Endothelial cell of umbilical vein (primary cell): ENCODE measurements at regions not wholly inside any gene's neighbourhood (a gene's known extent, or its start where the extent isn't known, plus 50 kb on each side); places are given as distances from the start of the nearest gene placed in this dataset.

Experiments used
- BruUV-seq: library from RNA; stranded (reverse); fragments of 400-500 nt; replicated peaks from 2 replicates; lab custom pipeline; 2021; lab: Mats Ljungman, UMichigan
- CTCF ChIA-PET: fragments of 300-600, 350-600 bp; sonication (Branson Sonifier 250); formaldehyde crosslinking; loops from one replicate; lab custom pipeline; 2021; ENCODE audit warnings: antibody characterized with exemption, inconsistent platforms; lab: Charles Lee
- POLR2A ChIA-PET: fragments of 300-600, 350-600 bp; sonication (Branson Sonifier 250); formaldehyde crosslinking; loops from one replicate; lab custom pipeline; 2021; ENCODE audit warnings: antibody characterized with exemption, inconsistent platforms; lab: Charles Lee
- DNase-seq: peaks from one replicate; pipeline ENCODE4 v3.0.0-alpha.2; 2011; ENCODE audit warnings: low read depth, low spot score
- FAIRE-seq: peaks from 2 replicates; lab custom pipeline; 2011; peaks lifted over from hg19 to GRCh38; lab: Jason Lieb, UNC
- H2AFZ ChIP-seq: 2 replicates; pipeline ENCODE4 v1.6.0; 2012; ENCODE audit warnings: low read depth, low read length, control low read depth, inconsistent platforms
- H3K27ac ChIP-seq: 2 replicates; pipeline ENCODE4 v1.5.1; 2011; ENCODE audit warnings: low read depth, mild to moderate bottlenecking, control low read depth, low read length, moderate library complexity; ENCODE audit not compliant: insufficient read depth
- H3K27me3 ChIP-seq, 2 experiments: 2 replicates each; pipeline versions ENCODE4 v1.6.0 to v1.6.1; 2011; ENCODE audit warnings: low read length in 2 of 2, mixed read lengths in 1 of 2; ENCODE audit not compliant: control insufficient read depth in 2 of 2, insufficient read depth in 2 of 2
- H3K36me3 ChIP-seq, 2 experiments: 2 replicates in 1 of 2; 3 replicates in 1 of 2; pipeline ENCODE4 v1.5.1; 2011; ENCODE audit warnings: low read length in 2 of 2, mild to moderate bottlenecking in 1 of 2, moderate library complexity in 1 of 2; ENCODE audit not compliant: control insufficient read depth in 2 of 2, insufficient read depth in 2 of 2; ENCODE audit errors: extremely low read depth in 1 of 2
- H3K4me1 ChIP-seq: 3 replicates; pipeline ENCODE4 v1.5.1; 2011; ENCODE audit warnings: mild to moderate bottlenecking, low read length; ENCODE audit not compliant: control insufficient read depth, insufficient read depth; ENCODE audit errors: extremely low read depth
- H3K4me2 ChIP-seq: 2 replicates; pipeline ENCODE4 v1.6.1; 2011; ENCODE audit warnings: low read length, control low read depth, mixed read lengths; ENCODE audit not compliant: insufficient read depth
- H3K4me3 ChIP-seq, 3 experiments: fragments of 200-600 bp in 1 of 3; sonication (generic), shearing (Covaris generic) in 1 of 3; replicated peaks in 1 of 3; 2 replicates each; pipeline ENCODE4 v1.5.1; 2011 to 2016; ENCODE audit warnings: control low read depth in 3 of 3, low read length in 3 of 3, mild to moderate bottlenecking in 2 of 3, inconsistent platforms in 1 of 3, low read depth in 1 of 3, moderate library complexity in 1 of 3; ENCODE audit not compliant: insufficient read depth in 1 of 3
- H3K79me2 ChIP-seq: 2 replicates; pipeline ENCODE4 v1.6.0; 2012; ENCODE audit warnings: low read length, inconsistent platforms; ENCODE audit not compliant: control insufficient read depth, insufficient read depth
- H3K9ac ChIP-seq: replicated peaks from 2 replicates; pipeline ENCODE3; 2011; ENCODE audit warnings: low read length, control low read depth; ENCODE audit not compliant: insufficient read depth; ENCODE audit errors: extremely low read depth
- H3K9me1 ChIP-seq: replicated peaks from 3 replicates; pipeline ENCODE4 v1.6.0; 2011; ENCODE audit warnings: mild to moderate bottlenecking, low read length; ENCODE audit not compliant: control insufficient read depth, insufficient read depth; ENCODE audit errors: extremely low read depth
- H3K9me3 ChIP-seq: replicated peaks from 2 replicates; pipeline ENCODE4 v1.5.1; 2012; ENCODE audit warnings: low read length, inconsistent platforms; ENCODE audit not compliant: control insufficient read depth, insufficient read depth
- H4K20me1 ChIP-seq: replicated peaks from 2 replicates; pipeline ENCODE3; 2011; ENCODE audit warnings: mild to moderate bottlenecking, low read length; ENCODE audit not compliant: control insufficient read depth, insufficient read depth; ENCODE audit errors: extremely low read depth
- EZH2 ChIP-seq: IDR thresholded peaks from 2 replicates; pipeline ENCODE4 v1.6.1; 2012; ENCODE audit warnings: borderline replicate concordance, low read depth, mild to moderate bottlenecking, moderate library complexity, low read length, inconsistent platforms; ENCODE audit not compliant: severe bottlenecking
- FOS ChIP-seq: IDR thresholded peaks from 2 replicates; pipeline ENCODE4 v1.6.1; 2011; ENCODE audit warnings: mild to moderate bottlenecking, low read length, moderate library complexity, borderline replicate concordance; ENCODE audit not compliant: insufficient read depth
- GATA2 ChIP-seq: IDR thresholded peaks from 2 replicates; pipeline ENCODE4 v1.7.0; 2011; ENCODE audit warnings: low read depth, mild to moderate bottlenecking, moderate library complexity, mixed read lengths, low read length; ENCODE audit not compliant: insufficient read length, insufficient read depth
- JUN ChIP-seq: IDR thresholded peaks from 2 replicates; pipeline ENCODE4 v1.6.1; 2011; ENCODE audit warnings: borderline replicate concordance, low read depth; ENCODE audit not compliant: insufficient read length, insufficient read depth
- MYC ChIP-seq: IDR thresholded peaks from one replicate; pipeline ENCODE4 v1.6.1; 2011; ENCODE audit warnings: mild to moderate bottlenecking, low read depth, low read length
- POLR2A ChIP-seq: IDR thresholded peaks from 2 replicates; pipeline ENCODE4 v1.6.1; 2012; ENCODE audit warnings: low read depth, mild to moderate bottlenecking, control low read depth, low read length
- POLR2AphosphoS5 ChIP-seq: IDR thresholded peaks from 2 replicates; pipeline ENCODE4 v1.6.1; 2012; ENCODE audit warnings: low read depth, mild to moderate bottlenecking, control low read depth, low read length, moderate library complexity; ENCODE audit not compliant: insufficient read depth
- dilution Hi-C: fragments of 300-500 bp; cut with MboI; formaldehyde crosslinking; loops from one replicate; pipeline ENCODE4 v1.15.0; 2019; ENCODE audit warnings: low sequenced_read_pairs; ENCODE audit not compliant: extremely low pct_ligation_motif_present
- intact Hi-C: fragments of 100-400 bp; cut with micrococcal nuclease; formaldehyde crosslinking; loops from one replicate; pipeline ENCODE4 v1.10.0; 2022
- TF ChIP-seq, protein P1 (sequence below): IDR thresholded peaks from 2 replicates; pipeline ENCODE4 v1.6.1; 2011; ENCODE audit not compliant: insufficient read depth, insufficient read length
- TF ChIP-seq, protein P2 (sequence below), 2 donors: IDR thresholded peaks; 1 replicate in 1 of 2; 2 replicates in 1 of 2; pipeline ENCODE4 v1.5.1; 2011; ENCODE audit warnings: low read length in 2 of 2, mild to moderate bottlenecking in 2 of 2, moderate library complexity in 2 of 2, control low read depth in 1 of 2, inconsistent platforms in 1 of 2, low read depth in 1 of 2; ENCODE audit not compliant: insufficient read depth in 1 of 2; ENCODE audit errors: extremely low read depth in 1 of 2

DNA sequence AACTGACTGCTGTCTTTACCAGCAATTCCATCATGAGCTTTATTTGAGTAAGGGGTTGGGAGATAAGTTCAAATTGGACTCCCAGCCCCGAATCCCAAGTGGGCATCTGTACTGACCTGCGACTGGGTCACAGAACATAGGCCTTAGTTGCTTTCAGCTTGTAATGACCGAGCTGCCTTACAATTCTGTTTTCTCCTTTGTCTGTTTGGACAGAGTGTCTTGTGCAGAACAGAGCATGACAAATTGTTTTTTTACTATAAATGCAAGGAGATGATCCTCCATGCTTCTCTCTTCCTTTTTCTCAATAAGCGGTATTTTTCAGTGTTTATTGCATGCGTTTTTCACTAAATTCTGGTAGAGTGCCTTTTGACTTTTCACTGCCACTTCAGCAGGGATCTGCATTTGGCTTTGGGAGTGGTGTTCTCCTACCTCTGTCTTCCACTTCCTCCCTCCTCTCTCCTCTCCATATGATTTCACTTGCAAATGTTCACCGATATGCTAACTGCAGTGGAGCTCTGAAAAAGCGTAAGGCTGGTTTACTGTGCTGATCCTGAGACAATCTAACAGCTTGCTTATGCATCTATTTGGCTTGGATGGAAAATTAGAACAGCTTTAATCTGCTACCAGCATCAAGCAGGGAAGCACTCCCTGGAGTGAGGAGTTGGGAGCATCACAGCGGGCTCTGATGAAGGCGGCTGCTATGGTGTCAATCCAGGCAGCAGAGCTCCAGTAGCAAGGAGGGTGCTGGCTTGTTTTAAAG lies 158.8 kb upstream of the SMIM21 start:
- no peaks in the 10 kb centered on the region for H3K27me3 ChIP-seq
- H3K4me2 ChIP-seq, result no peak overlapping the region
- H3K36me3 ChIP-seq, result no peaks in the 10 kb centered on the region
- H3K27ac ChIP-seq, result no peak overlapping the region
- BruUV-seq, result no TSS peak
- no peaks in the 10 kb centered on the region for H3K4me1 ChIP-seq
- no peak for TF ChIP-seq MYC
- TF ChIP-seq POLR2A, result no peak
- no peak for TF ChIP-seq POLR2AphosphoS5
- TF ChIP-seq JUN, result no peak
- TF ChIP-seq, protein P1, sequence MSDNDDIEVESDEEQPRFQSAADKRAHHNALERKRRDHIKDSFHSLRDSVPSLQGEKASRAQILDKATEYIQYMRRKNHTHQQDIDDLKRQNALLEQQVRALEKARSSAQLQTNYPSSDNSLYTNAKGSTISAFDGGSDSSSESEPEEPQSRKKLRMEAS, result no peak
- no peak for TF ChIP-seq GATA2
- TF ChIP-seq, protein P2, sequence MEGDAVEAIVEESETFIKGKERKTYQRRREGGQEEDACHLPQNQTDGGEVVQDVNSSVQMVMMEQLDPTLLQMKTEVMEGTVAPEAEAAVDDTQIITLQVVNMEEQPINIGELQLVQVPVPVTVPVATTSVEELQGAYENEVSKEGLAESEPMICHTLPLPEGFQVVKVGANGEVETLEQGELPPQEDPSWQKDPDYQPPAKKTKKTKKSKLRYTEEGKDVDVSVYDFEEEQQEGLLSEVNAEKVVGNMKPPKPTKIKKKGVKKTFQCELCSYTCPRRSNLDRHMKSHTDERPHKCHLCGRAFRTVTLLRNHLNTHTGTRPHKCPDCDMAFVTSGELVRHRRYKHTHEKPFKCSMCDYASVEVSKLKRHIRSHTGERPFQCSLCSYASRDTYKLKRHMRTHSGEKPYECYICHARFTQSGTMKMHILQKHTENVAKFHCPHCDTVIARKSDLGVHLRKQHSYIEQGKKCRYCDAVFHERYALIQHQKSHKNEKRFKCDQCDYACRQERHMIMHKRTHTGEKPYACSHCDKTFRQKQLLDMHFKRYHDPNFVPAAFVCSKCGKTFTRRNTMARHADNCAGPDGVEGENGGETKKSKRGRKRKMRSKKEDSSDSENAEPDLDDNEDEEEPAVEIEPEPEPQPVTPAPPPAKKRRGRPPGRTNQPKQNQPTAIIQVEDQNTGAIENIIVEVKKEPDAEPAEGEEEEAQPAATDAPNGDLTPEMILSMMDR (IDR thresholded peaks at IDR 0.05; ENCODE audit: extremely low read depth in 1 of 2, insufficient read depth in 1 of 2, low read depth in 1 of 2, low read length in 2 of 2), result no peak
- TF ChIP-seq FOS, result no peak
- no peak for TF ChIP-seq EZH2
- ChIA-PET CTCF (no interaction called here), POLR2A (no interaction called here)
- no peaks in the 10 kb centered on the region for H3K9me1 ChIP-seq
- H3K9ac ChIP-seq, result no peak overlapping the region
- H3K79me2 ChIP-seq, result no peaks in the 10 kb centered on the region
- H3K4me3 ChIP-seq, result no peak overlapping the region
- dilution Hi-C loops (no loop called here), intact Hi-C loops (no loop called here)
- H4K20me1 ChIP-seq, result no peaks in the 10 kb centered on the region
- peaks cover 2% of the 10 kb centered on the region for H3K9me3 ChIP-seq
- H2AFZ ChIP-seq, result no peak overlapping the region
- no peak for FAIRE-seq
- DNase-seq, result no peak
